ENCODE measurements at regions not wholly inside any gene's neighbourhood (a gene's known extent, or its start where the extent isn't known, plus 50 kb on each side); places are given as distances from the start of the nearest gene placed in this dataset.

DNA sequence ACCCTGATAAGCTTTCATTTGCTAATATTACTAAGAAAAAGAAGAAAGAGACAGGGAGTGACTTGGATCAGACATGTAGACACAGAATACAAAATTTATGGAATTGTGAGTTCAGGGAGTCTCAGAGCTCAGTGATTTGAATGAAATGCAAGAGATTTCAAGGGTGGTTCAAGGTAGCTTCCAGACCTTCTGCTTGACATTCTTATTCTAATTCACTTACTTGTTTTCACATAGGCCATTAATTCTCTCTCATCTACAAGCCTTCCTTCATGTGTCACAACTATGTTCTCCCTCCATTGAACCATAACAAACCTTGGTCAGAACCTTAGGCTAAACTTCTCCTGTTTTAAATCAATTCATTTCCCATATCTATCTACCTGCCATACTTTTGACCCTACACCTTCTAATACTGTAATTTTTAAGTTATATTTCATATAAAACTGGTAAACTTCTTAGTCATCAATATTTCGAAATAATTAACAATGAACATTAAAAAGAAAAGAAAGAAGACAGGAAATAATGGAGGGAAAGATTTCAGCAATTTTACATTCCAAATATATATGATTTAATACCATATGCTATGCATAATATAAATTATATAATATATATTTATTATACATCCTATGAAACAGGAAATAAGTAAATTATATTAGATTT is 139.2 kb upstream of the PDE1A start:
- BruUV-seq (replicated peaks): no TSS peak
- FAIRE-seq: no peak
- Histone ChIP-seq H4K20me1 (ENCODE audit: control insufficient read depth, insufficient read depth) (no peaks in the 10 kb centered on the region), H3K79me2 (ENCODE audit: control insufficient read depth, insufficient read depth, low read length) (no peaks in the 10 kb centered on the region), H3K4me1 (ENCODE audit: control insufficient read depth, insufficient read depth, low read length) (no peaks in the 10 kb centered on the region), H3K4me3 (no peak overlapping the region), H3K9ac (ENCODE audit: control insufficient read depth, insufficient read depth, low read length) (no peak overlapping the region), H3K9me3 (replicated peaks; ENCODE audit: control insufficient read depth, insufficient read depth, low read length) (no peaks in the 10 kb centered on the region), H3K27me3 (replicated peaks in 1 of 2; ENCODE audit: control insufficient read depth in 2 of 2, insufficient read depth in 2 of 2, low read length in 1 of 2) (no peaks in the 10 kb centered on the region), H2AFZ (ENCODE audit: control insufficient read depth, low read depth, low read length) (no peak overlapping the region), H3K36me3 (ENCODE audit: control insufficient read depth in 2 of 2, insufficient read depth in 2 of 2, low read length in 1 of 2) (no peaks in the 10 kb centered on the region), H3K27ac (ENCODE audit: control insufficient read depth, insufficient read depth) (no peak overlapping the region), H3K4me2 (ENCODE audit: control insufficient read depth, insufficient read depth) (no peak overlapping the region)
- POLR2A ChIA-PET: no interaction called here
- RAD21 ChIA-PET (ENCODE audit: unreplicated experiment): no interaction called here
- SMC1A ChIA-PET (ENCODE audit: uncharacterized antibody, unreplicated experiment): no interaction called here
- TF ChIP-seq SPI1 (IDR thresholded peaks at IDR 0.05; ENCODE audit: borderline replicate concordance, insufficient read depth, low read depth, low read length) (no peak), GATAD2B (conservative IDR thresholded peaks at IDR 0.05; ENCODE audit: low read depth) (no peak), NRF1 (conservative IDR thresholded peaks at IDR 0.05; ENCODE audit: low read depth, low read length) (no peak), ZNF207 (IDR thresholded peaks at IDR 0.05; ENCODE audit: borderline replicate concordance) (no peak), NBN (IDR thresholded peaks at IDR 0.05) (no peak), POU2F2 (IDR thresholded peaks at IDR 0.05; ENCODE audit: borderline replicate concordance, low read depth, low read length) (no peak)
- TF ChIP-seq, protein P1, sequence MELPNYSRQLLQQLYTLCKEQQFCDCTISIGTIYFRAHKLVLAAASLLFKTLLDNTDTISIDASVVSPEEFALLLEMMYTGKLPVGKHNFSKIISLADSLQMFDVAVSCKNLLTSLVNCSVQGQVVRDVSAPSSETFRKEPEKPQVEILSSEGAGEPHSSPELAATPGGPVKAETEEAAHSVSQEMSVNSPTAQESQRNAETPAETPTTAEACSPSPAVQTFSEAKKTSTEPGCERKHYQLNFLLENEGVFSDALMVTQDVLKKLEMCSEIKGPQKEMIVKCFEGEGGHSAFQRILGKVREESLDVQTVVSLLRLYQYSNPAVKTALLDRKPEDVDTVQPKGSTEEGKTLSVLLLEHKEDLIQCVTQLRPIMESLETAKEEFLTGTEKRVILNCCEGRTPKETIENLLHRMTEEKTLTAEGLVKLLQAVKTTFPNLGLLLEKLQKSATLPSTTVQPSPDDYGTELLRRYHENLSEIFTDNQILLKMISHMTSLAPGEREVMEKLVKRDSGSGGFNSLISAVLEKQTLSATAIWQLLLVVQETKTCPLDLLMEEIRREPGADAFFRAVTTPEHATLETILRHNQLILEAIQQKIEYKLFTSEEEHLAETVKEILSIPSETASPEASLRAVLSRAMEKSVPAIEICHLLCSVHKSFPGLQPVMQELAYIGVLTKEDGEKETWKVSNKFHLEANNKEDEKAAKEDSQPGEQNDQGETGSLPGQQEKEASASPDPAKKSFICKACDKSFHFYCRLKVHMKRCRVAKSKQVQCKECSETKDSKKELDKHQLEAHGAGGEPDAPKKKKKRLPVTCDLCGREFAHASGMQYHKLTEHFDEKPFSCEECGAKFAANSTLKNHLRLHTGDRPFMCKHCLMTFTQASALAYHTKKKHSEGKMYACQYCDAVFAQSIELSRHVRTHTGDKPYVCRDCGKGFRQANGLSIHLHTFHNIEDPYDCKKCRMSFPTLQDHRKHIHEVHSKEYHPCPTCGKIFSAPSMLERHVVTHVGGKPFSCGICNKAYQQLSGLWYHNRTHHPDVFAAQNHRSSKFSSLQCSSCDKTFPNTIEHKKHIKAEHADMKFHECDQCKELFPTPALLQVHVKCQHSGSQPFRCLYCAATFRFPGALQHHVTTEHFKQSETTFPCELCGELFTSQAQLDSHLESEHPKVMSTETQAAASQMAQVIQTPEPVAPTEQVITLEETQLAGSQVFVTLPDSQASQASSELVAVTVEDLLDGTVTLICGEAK (IDR thresholded peaks at IDR 0.05; ENCODE audit: borderline replicate concordance): no peak
- ATAC-seq: no peak
- WGBS (ENCODE audit: insufficient coverage, insufficient replicate concordance, low lambda C conversion rate, missing lambda C conversion rate): 28% methylated on average over 1 of the region's 1 CpG
- in situ Hi-C loops (cut with MboI): no loop called here
- intact Hi-C loops (cut with micrococcal nuclease; ENCODE audit: unreplicated experiment): no loop called here
- no peak for DNase-seq (ENCODE audit: low read depth, low spot score)
- CTCF ChIA-PET: interaction anchor here (1.1 kb wide), 1 partner anchor 325 kb away, joined by 3 read pairs; no protein-coding TSS in a partner anchor

Data from GM12878 (cell line).